KMS-11 (cell line): ENCODE measurements at regions not wholly inside any gene's neighbourhood (a gene's known extent, or its start where the extent isn't known, plus 50 kb on each side); places are given as distances from the start of the nearest gene placed in this dataset.

Source experiments
- H2AFZ ChIP-seq: fragments of 200-600 bp; sonication (generic); 2 replicates; pipeline ENCODE4 v1.6.1; 2016; ENCODE audit warnings: antibody characterized with exemption, mixed run types, low read depth
- H3K27ac ChIP-seq: fragments of 200-600 bp; sonication (generic); 2 replicates; pipeline ENCODE4 v1.6.1; 2016; ENCODE audit warnings: mild to moderate bottlenecking, mixed run types
- H3K27me3 ChIP-seq: fragments of 200-600 bp; sonication (generic); 2 replicates; pipeline ENCODE4 v1.6.1; 2017; ENCODE audit warnings: mild to moderate bottlenecking, low read depth, mixed run types, moderate library complexity; ENCODE audit not compliant: insufficient read depth
- H3K36me3 ChIP-seq: fragments of 200-600 bp; sonication (generic); 2 replicates; pipeline ENCODE4 v1.6.1; 2017; ENCODE audit warnings: mild to moderate bottlenecking, mixed run types; ENCODE audit not compliant: insufficient read depth
- H3K4me1 ChIP-seq: fragments of 200-600 bp; sonication (generic); 2 replicates; pipeline ENCODE4 v1.6.1; 2016; ENCODE audit warnings: mild to moderate bottlenecking, low read depth, mixed run types; ENCODE audit not compliant: poor library complexity, severe bottlenecking
- H3K4me2 ChIP-seq: fragments of 200-600 bp; sonication (generic); 2 replicates; pipeline ENCODE4 v1.7.0; 2016; ENCODE audit warnings: mild to moderate bottlenecking, mixed run types
- H3K4me3 ChIP-seq: fragments of 200-600 bp; sonication (generic); IDR thresholded peaks from 2 replicates; pipeline ENCODE4 v1.6.1; 2017; ENCODE audit warnings: low read depth, low read length, mixed read lengths; ENCODE audit not compliant: insufficient read depth
- H3K79me2 ChIP-seq: fragments of 200-600 bp; sonication (generic); 2 replicates; pipeline ENCODE4 v1.6.1; 2016; ENCODE audit warnings: low read depth, mixed run types; ENCODE audit not compliant: insufficient read depth
- H3K9ac ChIP-seq: fragments of 200-600 bp; sonication (generic); 2 replicates; pipeline ENCODE4 v1.6.1; 2016; ENCODE audit warnings: mild to moderate bottlenecking, mixed run types
- H4K20me1 ChIP-seq: fragments of 200-600 bp; sonication (generic); 2 replicates; pipeline ENCODE4 v1.6.1; 2016; ENCODE audit warnings: mild to moderate bottlenecking, mixed run types; ENCODE audit not compliant: insufficient read depth
- CTCF ChIP-seq: fragments of 200-600 bp; sonication (generic); conservative IDR thresholded peaks from 2 replicates; pipeline ENCODE4 v1.6.1; 2017; ENCODE audit warnings: low read depth, mild to moderate bottlenecking, antibody characterized with exemption, low read length, moderate library complexity, mixed read lengths

- Histone ChIP-seq H3K79me2 (no peaks in the 10 kb centered on the region), H3K4me1 (no peaks in the 10 kb centered on the region), H3K9ac (no peak overlapping the region), H3K4me3 (no peak overlapping the region), H2AFZ (no peak overlapping the region), H4K20me1 (no peaks in the 10 kb centered on the region), H3K27me3 (no peaks in the 10 kb centered on the region), H3K36me3 (no peaks in the 10 kb centered on the region), H3K4me2 (no peak overlapping the region), H3K27ac (no peak overlapping the region)
- TF ChIP-seq CTCF, result no peak
Measured at GRCh38 chr2:66331176-66331575, 103.7 kb upstream of the MEIS1 start.

DNA sequence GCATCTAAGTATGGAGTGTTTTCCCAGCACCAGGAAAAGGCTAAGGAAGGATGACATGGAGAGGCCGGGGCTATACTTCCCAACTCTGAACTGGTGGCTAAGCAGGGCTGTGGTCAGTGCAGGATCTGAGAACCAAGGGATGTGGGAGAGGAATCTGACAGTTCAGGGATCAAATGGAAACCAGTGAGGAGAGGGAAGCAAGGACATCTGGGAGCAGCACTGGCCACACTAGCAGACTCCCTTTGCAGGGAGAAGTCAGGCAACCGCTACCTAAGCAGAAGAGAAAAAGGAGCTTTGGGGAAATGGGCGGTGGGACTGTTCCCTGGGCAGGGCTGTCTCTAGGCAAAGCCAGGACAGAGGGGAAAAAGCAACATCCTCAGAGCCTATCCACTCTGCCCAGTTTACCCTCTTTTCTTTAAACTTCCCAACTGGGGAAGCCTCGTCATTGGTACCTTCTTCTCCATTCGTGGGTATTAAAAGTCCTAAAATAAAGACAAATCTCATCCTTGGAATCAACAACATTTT, 105.8 kb upstream of the MEIS1 start:
- H3K27me3 ChIP-seq, result no peaks in the 10 kb centered on the region
- H3K79me2 ChIP-seq, result no peaks in the 10 kb centered on the region
- H3K4me2 ChIP-seq, result no peak overlapping the region
- H3K27ac ChIP-seq, result no peak overlapping the region
- H3K36me3 ChIP-seq, result no peaks in the 10 kb centered on the region
- no peak for TF ChIP-seq CTCF
- H3K4me3 ChIP-seq, result no peak overlapping the region
- H3K4me1 ChIP-seq, result no peaks in the 10 kb centered on the region
- no peak overlapping the region for H3K9ac ChIP-seq
- no peaks in the 10 kb centered on the region for H4K20me1 ChIP-seq
- no peak overlapping the region for H2AFZ ChIP-seq

DNA sequence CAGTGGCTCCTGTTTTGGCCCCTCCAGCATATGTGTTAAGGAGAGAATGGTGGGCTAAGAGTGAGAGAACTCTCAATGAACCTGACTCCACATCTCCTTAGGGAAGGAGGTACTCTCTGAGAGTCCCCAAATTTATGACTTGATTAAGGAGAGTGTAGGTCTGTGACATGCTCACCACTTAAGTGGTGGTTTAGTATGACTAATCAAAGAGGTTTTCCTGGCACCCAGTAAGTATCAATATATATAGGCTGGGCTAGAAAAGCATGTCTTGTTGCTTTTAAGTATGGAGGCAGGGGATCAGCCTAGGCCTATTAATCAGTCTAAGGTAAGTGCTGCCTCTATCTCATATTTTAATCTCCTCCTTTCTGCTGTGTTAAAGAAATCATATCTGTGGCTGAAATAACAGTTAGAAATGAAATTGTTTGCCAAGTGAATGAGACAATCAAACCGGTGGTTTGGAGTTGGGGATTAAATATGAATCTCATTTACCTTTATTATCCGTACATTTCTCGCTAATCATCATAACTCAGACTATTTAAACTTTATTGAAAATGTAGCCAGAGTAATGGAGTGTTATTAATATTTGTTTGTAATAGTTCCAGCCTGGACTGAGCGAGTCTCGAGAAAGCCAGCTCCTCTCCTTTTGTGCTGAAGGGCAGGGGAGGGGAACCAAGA, 107.7 kb upstream of the MEIS1 start:
- no peak overlapping the region for H3K27ac ChIP-seq
- no peak overlapping the region for H2AFZ ChIP-seq
- TF ChIP-seq CTCF, result no peak
- no peak overlapping the region for H3K4me2 ChIP-seq
- no peak overlapping the region for H3K9ac ChIP-seq
- no peaks in the 10 kb centered on the region for H3K36me3 ChIP-seq
- no peaks in the 10 kb centered on the region for H3K27me3 ChIP-seq
- H3K79me2 ChIP-seq, result no peaks in the 10 kb centered on the region
- no peak overlapping the region for H3K4me3 ChIP-seq
- no peaks in the 10 kb centered on the region for H4K20me1 ChIP-seq
- H3K4me1 ChIP-seq, result no peaks in the 10 kb centered on the region

DNA sequence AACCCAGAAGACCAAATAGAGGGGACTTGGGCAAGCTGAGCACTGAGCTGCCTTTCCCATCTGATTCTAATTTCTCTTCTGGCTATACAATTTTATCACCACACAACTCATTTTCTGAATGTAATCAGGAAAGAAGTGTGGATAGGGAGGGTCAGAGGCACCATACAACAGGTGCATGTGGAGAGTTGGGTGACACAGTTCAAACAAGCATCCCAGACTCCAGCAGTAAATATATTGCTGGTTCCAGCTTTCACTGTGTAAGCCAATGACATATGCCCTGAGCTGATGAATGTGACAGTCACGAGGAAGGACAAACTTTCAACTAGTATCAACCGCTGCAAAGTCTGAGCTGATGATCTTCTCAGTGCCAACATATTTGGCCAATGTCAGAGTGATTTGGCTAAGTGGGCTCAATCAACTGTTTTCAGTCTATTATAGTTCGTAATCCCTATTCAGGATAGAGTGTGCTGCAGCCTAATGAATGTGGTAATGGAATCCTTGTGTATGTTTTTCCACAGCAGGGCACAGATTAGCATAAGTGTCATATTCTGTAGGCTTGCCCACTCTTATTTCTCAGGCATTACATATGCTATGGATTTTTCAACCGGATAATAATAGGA, 109.9 kb upstream of the MEIS1 start:
- Histone ChIP-seq H3K27me3 (no peaks in the 10 kb centered on the region), H3K27ac (no peak overlapping the region), H3K36me3 (no peaks in the 10 kb centered on the region), H3K4me2 (no peak overlapping the region), H3K9ac (no peak overlapping the region), H2AFZ (no peak overlapping the region), H3K4me3 (no peak overlapping the region), H3K79me2 (no peaks in the 10 kb centered on the region), H4K20me1 (no peaks in the 10 kb centered on the region), H3K4me1 (no peaks in the 10 kb centered on the region)
- no peak for TF ChIP-seq CTCF
